HepG2 (cell line): ENCODE measurements at regions not wholly inside any gene's neighbourhood (a gene's known extent, or its start where the extent isn't known, plus 50 kb on each side); places are given as distances from the start of the nearest gene placed in this dataset.

Source experiments
- CCDC6 ChIP-seq: sonication (generic); formaldehyde crosslinking; IDR thresholded peaks from 2 replicates; pipeline ENCODE4 v1.8.1; 2022; ENCODE audit warnings: mild to moderate bottlenecking, missing genetic modification reagents, moderate library complexity
- CREM ChIP-seq, 2 experiments: sonication (generic) in 1 of 2; formaldehyde crosslinking in 1 of 2; IDR thresholded peaks; 2 replicates each; pipeline versions ENCODE4 v1.4.0 to v1.6.1; 2016 to 2020; ENCODE audit warnings: antibody characterized with exemption in 1 of 2, mild to moderate bottlenecking in 1 of 2, missing genetic modification reagents in 1 of 2
- JUNB ChIP-seq: sonication (generic); formaldehyde crosslinking; IDR thresholded peaks from 2 replicates; pipeline ENCODE4 v1.8.0; 2022; ENCODE audit warnings: missing genetic modification reagents, mild to moderate bottlenecking, borderline replicate concordance
- KMT2B ChIP-seq: IDR thresholded peaks from 2 replicates; pipeline ENCODE4 v1.6.1; 2016; ENCODE audit warnings: missing genetic modification reagents, missing compliant biosample characterization
- MED8 ChIP-seq: sonication (generic); formaldehyde crosslinking; IDR thresholded peaks from 2 replicates; pipeline ENCODE4 v1.8.1; 2023; ENCODE audit warnings: mild to moderate bottlenecking, missing genetic modification reagents; ENCODE audit not compliant: insufficient replicate concordance
- MTA1 ChIP-seq: sonication (generic); formaldehyde crosslinking; IDR thresholded peaks from 2 replicates; pipeline ENCODE4 v1.4.0; 2020; ENCODE audit warnings: missing genetic modification reagents, mild to moderate bottlenecking, borderline replicate concordance
- MXI1 ChIP-seq: IDR thresholded peaks from 3 replicates; pipeline ENCODE4 v1.6.1; 2012; ENCODE audit warnings: low read depth, low read length, inconsistent platforms, borderline replicate concordance
- NFATC3 ChIP-seq: sonication (generic); formaldehyde crosslinking; IDR thresholded peaks from 2 replicates; pipeline ENCODE4 v1.5.1; 2020; ENCODE audit warnings: mild to moderate bottlenecking, missing genetic modification reagents
- SIX1 ChIP-seq: sonication (generic); formaldehyde crosslinking; IDR thresholded peaks from 2 replicates; pipeline ENCODE4 v1.4.0; 2020; ENCODE audit warnings: missing genetic modification reagents, borderline replicate concordance
- SP5 ChIP-seq: IDR thresholded peaks from 2 replicates; pipeline ENCODE4 v1.6.1; 2016; ENCODE audit warnings: low read depth, borderline replicate concordance
- ZNF772 ChIP-seq: sonication (generic); formaldehyde crosslinking; IDR thresholded peaks from 2 replicates; pipeline ENCODE4 v1.5.0; 2020; ENCODE audit warnings: mild to moderate bottlenecking, missing genetic modification reagents
- TF ChIP-seq, protein P1 (sequence below): IDR thresholded peaks from 2 replicates; pipeline ENCODE4 v1.4.0; 2020; ENCODE audit warnings: mild to moderate bottlenecking, missing genetic modification reagents
- TF ChIP-seq, protein P2 (sequence below), 2 experiments: sonication (generic) in 1 of 2; formaldehyde crosslinking in 1 of 2; IDR thresholded peaks; 2 replicates each; pipeline versions ENCODE4 v1.4.0 to v1.6.1; 2018 to 2020; ENCODE audit warnings: missing genetic modification reagents in 2 of 2, borderline replicate concordance in 1 of 2, low read depth in 1 of 2, mild to moderate bottlenecking in 1 of 2, missing biosample characterization in 1 of 2
- TF ChIP-seq, protein P3 (sequence below): sonication (generic); formaldehyde crosslinking; IDR thresholded peaks from 2 replicates; pipeline ENCODE4 v1.8.1; 2023; ENCODE audit warnings: mild to moderate bottlenecking, missing genetic modification reagents
- TF ChIP-seq, protein P4 (sequence below): IDR thresholded peaks from 2 replicates; pipeline ENCODE4 v1.6.1; 2012; ENCODE audit warnings: inconsistent platforms
- TF ChIP-seq, protein P5 (sequence below): sonication (generic); formaldehyde crosslinking; IDR thresholded peaks from 2 replicates; pipeline ENCODE4 v1.5.1; 2020; ENCODE audit warnings: mild to moderate bottlenecking, moderate library complexity, missing genetic modification reagents
- TF ChIP-seq, protein P6 (sequence below): sonication (generic); formaldehyde crosslinking; IDR thresholded peaks from 2 replicates; pipeline ENCODE4 v1.8.0; 2022; ENCODE audit warnings: mild to moderate bottlenecking, missing genetic modification reagents, moderate library complexity
- TF ChIP-seq, protein P7 (sequence below): IDR thresholded peaks from 2 replicates; pipeline ENCODE4 v1.6.1; 2016; ENCODE audit warnings: low read depth, borderline replicate concordance

DNA sequence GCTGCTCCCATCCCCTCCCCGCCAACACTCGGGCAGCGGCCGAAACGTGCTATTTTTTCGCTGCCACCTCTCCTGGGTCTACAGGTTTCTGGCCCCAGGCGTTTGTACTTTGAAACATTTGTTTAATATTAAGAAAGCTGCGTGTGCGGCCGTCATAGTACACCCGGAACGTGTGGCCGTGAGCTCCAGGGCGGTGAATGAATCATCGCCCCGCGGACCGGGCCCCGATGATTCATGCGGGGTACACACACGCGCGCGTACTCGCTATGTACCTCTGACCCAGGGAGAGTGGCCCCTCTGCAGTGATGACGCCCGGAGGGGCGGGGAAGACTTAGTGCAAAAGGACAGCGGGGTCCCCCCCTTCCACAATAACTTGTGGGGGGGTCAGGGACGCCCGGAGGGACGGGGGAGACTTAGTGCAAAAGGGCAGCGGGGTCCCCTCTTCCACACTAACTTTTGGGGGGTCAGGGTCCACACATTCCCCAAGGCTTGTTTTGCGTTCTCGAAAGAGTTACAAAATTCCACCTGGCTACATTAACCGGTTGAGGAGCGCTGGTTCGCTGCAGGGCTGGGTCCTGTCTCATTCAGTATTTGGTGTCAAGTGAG is 56.5 kb upstream of the PCGF5 start (continued):
- TF ChIP-seq, protein P1, sequence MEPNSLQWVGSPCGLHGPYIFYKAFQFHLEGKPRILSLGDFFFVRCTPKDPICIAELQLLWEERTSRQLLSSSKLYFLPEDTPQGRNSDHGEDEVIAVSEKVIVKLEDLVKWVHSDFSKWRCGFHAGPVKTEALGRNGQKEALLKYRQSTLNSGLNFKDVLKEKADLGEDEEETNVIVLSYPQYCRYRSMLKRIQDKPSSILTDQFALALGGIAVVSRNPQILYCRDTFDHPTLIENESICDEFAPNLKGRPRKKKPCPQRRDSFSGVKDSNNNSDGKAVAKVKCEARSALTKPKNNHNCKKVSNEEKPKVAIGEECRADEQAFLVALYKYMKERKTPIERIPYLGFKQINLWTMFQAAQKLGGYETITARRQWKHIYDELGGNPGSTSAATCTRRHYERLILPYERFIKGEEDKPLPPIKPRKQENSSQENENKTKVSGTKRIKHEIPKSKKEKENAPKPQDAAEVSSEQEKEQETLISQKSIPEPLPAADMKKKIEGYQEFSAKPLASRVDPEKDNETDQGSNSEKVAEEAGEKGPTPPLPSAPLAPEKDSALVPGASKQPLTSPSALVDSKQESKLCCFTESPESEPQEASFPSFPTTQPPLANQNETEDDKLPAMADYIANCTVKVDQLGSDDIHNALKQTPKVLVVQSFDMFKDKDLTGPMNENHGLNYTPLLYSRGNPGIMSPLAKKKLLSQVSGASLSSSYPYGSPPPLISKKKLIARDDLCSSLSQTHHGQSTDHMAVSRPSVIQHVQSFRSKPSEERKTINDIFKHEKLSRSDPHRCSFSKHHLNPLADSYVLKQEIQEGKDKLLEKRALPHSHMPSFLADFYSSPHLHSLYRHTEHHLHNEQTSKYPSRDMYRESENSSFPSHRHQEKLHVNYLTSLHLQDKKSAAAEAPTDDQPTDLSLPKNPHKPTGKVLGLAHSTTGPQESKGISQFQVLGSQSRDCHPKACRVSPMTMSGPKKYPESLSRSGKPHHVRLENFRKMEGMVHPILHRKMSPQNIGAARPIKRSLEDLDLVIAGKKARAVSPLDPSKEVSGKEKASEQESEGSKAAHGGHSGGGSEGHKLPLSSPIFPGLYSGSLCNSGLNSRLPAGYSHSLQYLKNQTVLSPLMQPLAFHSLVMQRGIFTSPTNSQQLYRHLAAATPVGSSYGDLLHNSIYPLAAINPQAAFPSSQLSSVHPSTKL (CRISPR knock-in tag) = peak; percentile 50
- TF ChIP-seq NFATC3 (CRISPR knock-in tag) (no peak), CCDC6 (no peak), ZNF772 (CRISPR knock-in tag) (peak; percentile 55; the same call in 1 of the 2 replicates), MXI1 (peak; percentile 81; the same call in 1 of the 3 replicates), SIX1 (CRISPR knock-in tag) (no peak), CREM (IDR thresholded peaks at IDR 0.05) (peak; percentile 68), CREM (CRISPR knock-in tag; IDR thresholded peaks at IDR 0.05) (no peak), JUNB (CRISPR knock-in tag) (peak; percentile 62; the same call in 1 of the 2 replicates), SP5 (peak; percentile 76), MED8 (peak; percentile 6), MTA1 (CRISPR knock-in tag) (peak; percentile 74; the same call in 1 of the 2 replicates), KMT2B (CRISPR knock-in tag) (peak; percentile 66; the same call in 1 of the 2 replicates)
- TF ChIP-seq, protein P2, sequence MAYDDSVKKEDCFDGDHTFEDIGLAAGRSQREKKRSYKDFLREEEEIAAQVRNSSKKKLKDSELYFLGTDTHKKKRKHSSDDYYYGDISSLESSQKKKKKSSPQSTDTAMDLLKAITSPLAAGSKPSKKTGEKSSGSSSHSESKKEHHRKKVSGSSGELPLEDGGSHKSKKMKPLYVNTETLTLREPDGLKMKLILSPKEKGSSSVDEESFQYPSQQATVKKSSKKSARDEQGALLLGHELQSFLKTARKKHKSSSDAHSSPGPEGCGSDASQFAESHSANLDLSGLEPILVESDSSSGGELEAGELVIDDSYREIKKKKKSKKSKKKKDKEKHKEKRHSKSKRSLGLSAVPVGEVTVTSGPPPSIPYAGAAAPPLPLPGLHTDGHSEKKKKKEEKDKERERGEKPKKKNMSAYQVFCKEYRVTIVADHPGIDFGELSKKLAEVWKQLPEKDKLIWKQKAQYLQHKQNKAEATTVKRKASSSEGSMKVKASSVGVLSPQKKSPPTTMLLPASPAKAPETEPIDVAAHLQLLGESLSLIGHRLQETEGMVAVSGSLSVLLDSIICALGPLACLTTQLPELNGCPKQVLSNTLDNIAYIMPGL (CRISPR knock-in tag; IDR thresholded peaks at IDR 0.05; ENCODE audit: borderline replicate concordance in 1 of 2, low read depth in 1 of 2) = peak in 1 of 2 experiments; percentile 74; a peak in 2 of 4 replicates
- TF ChIP-seq, protein P3, sequence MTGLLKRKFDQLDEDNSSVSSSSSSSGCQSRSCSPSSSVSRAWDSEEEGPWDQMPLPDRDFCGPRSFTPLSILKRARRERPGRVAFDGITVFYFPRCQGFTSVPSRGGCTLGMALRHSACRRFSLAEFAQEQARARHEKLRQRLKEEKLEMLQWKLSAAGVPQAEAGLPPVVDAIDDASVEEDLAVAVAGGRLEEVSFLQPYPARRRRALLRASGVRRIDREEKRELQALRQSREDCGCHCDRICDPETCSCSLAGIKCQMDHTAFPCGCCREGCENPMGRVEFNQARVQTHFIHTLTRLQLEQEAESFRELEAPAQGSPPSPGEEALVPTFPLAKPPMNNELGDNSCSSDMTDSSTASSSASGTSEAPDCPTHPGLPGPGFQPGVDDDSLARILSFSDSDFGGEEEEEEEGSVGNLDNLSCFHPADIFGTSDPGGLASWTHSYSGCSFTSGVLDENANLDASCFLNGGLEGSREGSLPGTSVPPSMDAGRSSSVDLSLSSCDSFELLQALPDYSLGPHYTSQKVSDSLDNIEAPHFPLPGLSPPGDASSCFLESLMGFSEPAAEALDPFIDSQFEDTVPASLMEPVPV = peak; percentile 70
- TF ChIP-seq, protein P4, sequence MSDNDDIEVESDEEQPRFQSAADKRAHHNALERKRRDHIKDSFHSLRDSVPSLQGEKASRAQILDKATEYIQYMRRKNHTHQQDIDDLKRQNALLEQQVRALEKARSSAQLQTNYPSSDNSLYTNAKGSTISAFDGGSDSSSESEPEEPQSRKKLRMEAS = peak; percentile 58
- TF ChIP-seq, protein P5, sequence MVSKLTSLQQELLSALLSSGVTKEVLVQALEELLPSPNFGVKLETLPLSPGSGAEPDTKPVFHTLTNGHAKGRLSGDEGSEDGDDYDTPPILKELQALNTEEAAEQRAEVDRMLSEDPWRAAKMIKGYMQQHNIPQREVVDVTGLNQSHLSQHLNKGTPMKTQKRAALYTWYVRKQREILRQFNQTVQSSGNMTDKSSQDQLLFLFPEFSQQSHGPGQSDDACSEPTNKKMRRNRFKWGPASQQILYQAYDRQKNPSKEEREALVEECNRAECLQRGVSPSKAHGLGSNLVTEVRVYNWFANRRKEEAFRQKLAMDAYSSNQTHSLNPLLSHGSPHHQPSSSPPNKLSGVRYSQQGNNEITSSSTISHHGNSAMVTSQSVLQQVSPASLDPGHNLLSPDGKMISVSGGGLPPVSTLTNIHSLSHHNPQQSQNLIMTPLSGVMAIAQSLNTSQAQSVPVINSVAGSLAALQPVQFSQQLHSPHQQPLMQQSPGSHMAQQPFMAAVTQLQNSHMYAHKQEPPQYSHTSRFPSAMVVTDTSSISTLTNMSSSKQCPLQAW (CRISPR knock-in tag) = peak; percentile 70; the same call in 1 of the 2 replicates
- TF ChIP-seq, protein P6, sequence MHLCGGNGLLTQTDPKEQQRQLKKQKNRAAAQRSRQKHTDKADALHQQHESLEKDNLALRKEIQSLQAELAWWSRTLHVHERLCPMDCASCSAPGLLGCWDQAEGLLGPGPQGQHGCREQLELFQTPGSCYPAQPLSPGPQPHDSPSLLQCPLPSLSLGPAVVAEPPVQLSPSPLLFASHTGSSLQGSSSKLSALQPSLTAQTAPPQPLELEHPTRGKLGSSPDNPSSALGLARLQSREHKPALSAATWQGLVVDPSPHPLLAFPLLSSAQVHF (CRISPR knock-in tag) = no peak
- TF ChIP-seq, protein P7, sequence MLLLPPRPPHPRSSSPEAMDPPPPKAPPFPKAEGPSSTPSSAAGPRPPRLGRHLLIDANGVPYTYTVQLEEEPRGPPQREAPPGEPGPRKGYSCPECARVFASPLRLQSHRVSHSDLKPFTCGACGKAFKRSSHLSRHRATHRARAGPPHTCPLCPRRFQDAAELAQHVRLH (CRISPR knock-in tag) = peak; percentile 75; the same call in 1 of the 2 replicates
